Urinary bladder (tissue), 3 donors: ENCODE measurements at regions not wholly inside any gene's neighbourhood (a gene's known extent, or its start where the extent isn't known, plus 50 kb on each side); places are given as distances from the start of the nearest gene placed in this dataset.

Source experiments
- DNase-seq: peaks from one replicate; pipeline ENCODE4 v3.0.0-alpha.2; 2015; ENCODE audit errors: extremely low spot score
- H3K27ac ChIP-seq: one replicate; pipeline ENCODE4 v1.5.1; 2013; ENCODE audit warnings: low read depth, mild to moderate bottlenecking, moderate library complexity
- H3K36me3 ChIP-seq: one replicate; pipeline ENCODE4 v1.6.1; 2013; ENCODE audit warnings: mild to moderate bottlenecking, moderate library complexity; ENCODE audit not compliant: insufficient read depth
- H3K4me1 ChIP-seq: one replicate; pipeline ENCODE4 v1.6.1; 2013; ENCODE audit warnings: mild to moderate bottlenecking, moderate library complexity; ENCODE audit not compliant: insufficient read depth
- H3K4me3 ChIP-seq: one replicate; pipeline ENCODE4 v1.5.1; 2013; ENCODE audit warnings: low read depth, low read length
- WGBS: extraction: QIAGEN DNeasy Blood & Tissue Kit; methylation state at CpG from one replicate; pipeline ENCODE4 v1.1.7; 2013; 5-methylcytosine and 5-hydroxymethylcytosine counted together
- donor health status: healthy with polysubstance abuse.
- donor health status: healthy.

GRCh38 chr21:24941316-24942185 lies 665.7 kb downstream of the MRPL39 start:
- 56% methylated on average over 4 of the region's 4 CpGs for WGBS
- no peak overlapping the region for H3K27ac ChIP-seq
- no peak for DNase-seq

GRCh38 chr21:24939291-24939690 lies 668.0 kb downstream of the MRPL39 start:
- WGBS = 68% methylated on average over 1 of the region's 1 CpG
- no peak for DNase-seq
- peaks cover 1% of the 10 kb centered on the region for H3K36me3 ChIP-seq

More at GRCh38 chr21:24941316-24942185, 665.7 kb downstream of the MRPL39 start:
- H3K4me3 ChIP-seq = no peak overlapping the region
- H3K4me1 ChIP-seq = no peaks in the 10 kb centered on the region
- H3K36me3 ChIP-seq = peaks cover 1% of the 10 kb centered on the region

GRCh38 chr21:24938573-24938972 lies 668.7 kb downstream of the MRPL39 start:
- WGBS = 73% methylated on average over 5 of the region's 5 CpGs

More at GRCh38 chr21:24939291-24939690, 668.0 kb downstream of the MRPL39 start:
- no peak overlapping the region for H3K4me3 ChIP-seq
- no peak overlapping the region for H3K27ac ChIP-seq
- no peaks in the 10 kb centered on the region for H3K4me1 ChIP-seq

GRCh38 chr21:24935991-24936390 lies 671.3 kb downstream of the MRPL39 start:
- no peak overlapping the region for H3K27ac ChIP-seq
- no peak for DNase-seq
- no peak overlapping the region for H3K4me3 ChIP-seq
- no peaks in the 10 kb centered on the region for H3K4me1 ChIP-seq
- 62% methylated on average over 2 of the region's 2 CpGs for WGBS
- H3K36me3 ChIP-seq = peaks cover 1% of the 10 kb centered on the region

More at GRCh38 chr21:24938573-24938972, 668.7 kb downstream of the MRPL39 start:
- Histone ChIP-seq H3K4me3 (no peak overlapping the region), H3K36me3 (peaks cover 1% of the 10 kb centered on the region), H3K4me1 (no peaks in the 10 kb centered on the region), H3K27ac (no peak overlapping the region)
- no peak for DNase-seq

- DNase-seq = no peak
- WGBS = 45% methylated on average over 1 of the region's 1 CpG
- Histone ChIP-seq H3K4me1 (no peaks in the 10 kb centered on the region), H3K4me3 (no peak overlapping the region), H3K27ac (no peak overlapping the region), H3K36me3 (no peaks in the 10 kb centered on the region)
Observed at GRCh38 chr21:24910591-24910990, 696.7 kb downstream of the MRPL39 start.

GRCh38 chr21:24903994-24904635 lies 703.2 kb downstream of the MRPL39 start:
- H3K27ac ChIP-seq = no peak overlapping the region
- no peaks in the 10 kb centered on the region for H3K4me1 ChIP-seq
- WGBS = 74% methylated on average over 1 of the region's 1 CpG
- H3K36me3 ChIP-seq = no peaks in the 10 kb centered on the region
- H3K4me3 ChIP-seq = no peak overlapping the region
- DNase-seq = no peak

GRCh38 chr21:24899138-24899537 lies 708.1 kb downstream of the MRPL39 start:
- Histone ChIP-seq H3K4me1 (no peaks in the 10 kb centered on the region), H3K36me3 (no peaks in the 10 kb centered on the region), H3K4me3 (no peak overlapping the region), H3K27ac (no peak overlapping the region)
- WGBS = 85% methylated on average over 2 of the region's 2 CpGs
- no peak for DNase-seq

- no peaks in the 10 kb centered on the region for H3K4me1 ChIP-seq
- WGBS = 80% methylated on average over 1 of the region's 1 CpG
- DNase-seq = no peak
- H3K36me3 ChIP-seq = no peaks in the 10 kb centered on the region
- H3K27ac ChIP-seq = no peak overlapping the region
- H3K4me3 ChIP-seq = no peak overlapping the region
Observed at GRCh38 chr21:24897883-24898282, 709.4 kb downstream of the MRPL39 start.

GRCh38 chr21:24896735-24897124 lies 710.6 kb downstream of the MRPL39 start:
- Histone ChIP-seq H3K27ac (no peak overlapping the region), H3K36me3 (no peaks in the 10 kb centered on the region), H3K4me3 (no peak overlapping the region), H3K4me1 (no peaks in the 10 kb centered on the region)
- DNase-seq = no peak

- WGBS = 68% methylated on average over 3 of the region's 3 CpGs
- Histone ChIP-seq H3K27ac (no peak overlapping the region), H3K36me3 (no peaks in the 10 kb centered on the region), H3K4me3 (no peak overlapping the region), H3K4me1 (no peaks in the 10 kb centered on the region)
- DNase-seq = no peak
Observed at GRCh38 chr21:24895885-24896734, 711.2 kb downstream of the MRPL39 start.

GRCh38 chr21:24894324-24894723 lies 713.0 kb downstream of the MRPL39 start:
- WGBS = 88% methylated on average over 1 of the region's 1 CpG
- no peak overlapping the region for H3K4me3 ChIP-seq
- H3K36me3 ChIP-seq = no peaks in the 10 kb centered on the region
- DNase-seq = no peak
- no peaks in the 10 kb centered on the region for H3K4me1 ChIP-seq
- H3K27ac ChIP-seq = no peak overlapping the region

- H3K4me1 ChIP-seq = no peaks in the 10 kb centered on the region
- H3K27ac ChIP-seq = no peak overlapping the region
- WGBS = 91% methylated on average over 4 of the region's 4 CpGs
- no peaks in the 10 kb centered on the region for H3K36me3 ChIP-seq
- H3K4me3 ChIP-seq = no peak overlapping the region
- DNase-seq = no peak
Observed at GRCh38 chr21:24890021-24890420, 717.3 kb downstream of the MRPL39 start.

- 54% methylated on average over 2 of the region's 2 CpGs for WGBS
- no peaks in the 10 kb centered on the region for H3K36me3 ChIP-seq
Observed at GRCh38 chr21:24881506-24881905, 725.8 kb downstream of the MRPL39 start.

More at GRCh38 chr21:24881506-24881905, 725.8 kb downstream of the MRPL39 start:
- Histone ChIP-seq H3K4me1 (no peaks in the 10 kb centered on the region), H3K4me3 (no peak overlapping the region), H3K27ac (no peak overlapping the region)
- no peak for DNase-seq
